ENCODE measurements at regions not wholly inside any gene's neighbourhood (a gene's known extent, or its start where the extent isn't known, plus 50 kb on each side); places are given as distances from the start of the nearest gene placed in this dataset.
"Not testable (repeated sequence)": the region's sequence is repeated elsewhere in the genome, so short reads cannot be mapped to it uniquely, and the experiment has no call there.

DNA sequence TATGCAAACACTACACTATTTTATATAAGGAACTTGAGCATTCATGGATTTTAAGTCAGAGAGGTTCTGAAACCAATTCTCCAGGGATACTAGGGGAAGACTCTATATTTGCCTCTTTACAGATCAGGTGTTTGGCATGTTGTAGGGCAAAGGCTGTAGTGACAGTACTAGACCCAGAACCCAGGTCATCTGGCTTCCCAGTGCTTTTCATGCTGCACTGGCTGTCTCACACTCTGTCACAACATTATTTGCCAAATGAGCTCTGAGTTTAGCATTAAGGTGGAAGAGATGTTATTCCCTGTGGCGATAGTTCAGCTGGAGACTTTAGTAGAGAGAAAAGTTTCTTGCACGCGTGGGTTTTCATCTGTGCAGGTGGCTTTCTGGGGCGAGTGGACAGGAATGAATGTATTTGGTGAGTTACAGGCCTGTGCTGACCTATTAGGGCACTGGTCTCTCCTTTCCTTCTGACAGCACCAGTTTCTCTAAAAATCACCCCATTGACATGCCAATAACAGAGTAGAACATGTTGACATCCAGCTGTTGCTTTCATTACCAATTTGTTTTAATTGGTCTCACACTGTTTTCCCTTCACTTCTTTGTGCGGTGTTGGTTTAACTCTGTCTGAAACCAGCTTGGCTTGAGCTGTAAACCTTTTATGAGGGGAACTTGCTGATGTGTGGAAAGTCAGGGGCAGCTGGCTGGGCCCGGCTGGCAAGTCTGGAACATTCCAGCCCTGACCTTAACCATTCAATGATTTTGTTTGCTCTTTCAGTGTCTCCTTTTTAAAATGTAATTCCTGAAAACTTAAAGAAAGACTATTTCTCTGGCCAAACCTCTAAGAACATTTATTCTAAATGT is 643.0 kb upstream of the FAM98A start:
- TF ChIP-seq, protein P1, sequence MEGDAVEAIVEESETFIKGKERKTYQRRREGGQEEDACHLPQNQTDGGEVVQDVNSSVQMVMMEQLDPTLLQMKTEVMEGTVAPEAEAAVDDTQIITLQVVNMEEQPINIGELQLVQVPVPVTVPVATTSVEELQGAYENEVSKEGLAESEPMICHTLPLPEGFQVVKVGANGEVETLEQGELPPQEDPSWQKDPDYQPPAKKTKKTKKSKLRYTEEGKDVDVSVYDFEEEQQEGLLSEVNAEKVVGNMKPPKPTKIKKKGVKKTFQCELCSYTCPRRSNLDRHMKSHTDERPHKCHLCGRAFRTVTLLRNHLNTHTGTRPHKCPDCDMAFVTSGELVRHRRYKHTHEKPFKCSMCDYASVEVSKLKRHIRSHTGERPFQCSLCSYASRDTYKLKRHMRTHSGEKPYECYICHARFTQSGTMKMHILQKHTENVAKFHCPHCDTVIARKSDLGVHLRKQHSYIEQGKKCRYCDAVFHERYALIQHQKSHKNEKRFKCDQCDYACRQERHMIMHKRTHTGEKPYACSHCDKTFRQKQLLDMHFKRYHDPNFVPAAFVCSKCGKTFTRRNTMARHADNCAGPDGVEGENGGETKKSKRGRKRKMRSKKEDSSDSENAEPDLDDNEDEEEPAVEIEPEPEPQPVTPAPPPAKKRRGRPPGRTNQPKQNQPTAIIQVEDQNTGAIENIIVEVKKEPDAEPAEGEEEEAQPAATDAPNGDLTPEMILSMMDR (IDR thresholded peaks at IDR 0.05; ENCODE audit: extremely low read depth, missing control alignments) = no peak
- no peak for DNase-seq (ENCODE audit: low spot score)

DNA sequence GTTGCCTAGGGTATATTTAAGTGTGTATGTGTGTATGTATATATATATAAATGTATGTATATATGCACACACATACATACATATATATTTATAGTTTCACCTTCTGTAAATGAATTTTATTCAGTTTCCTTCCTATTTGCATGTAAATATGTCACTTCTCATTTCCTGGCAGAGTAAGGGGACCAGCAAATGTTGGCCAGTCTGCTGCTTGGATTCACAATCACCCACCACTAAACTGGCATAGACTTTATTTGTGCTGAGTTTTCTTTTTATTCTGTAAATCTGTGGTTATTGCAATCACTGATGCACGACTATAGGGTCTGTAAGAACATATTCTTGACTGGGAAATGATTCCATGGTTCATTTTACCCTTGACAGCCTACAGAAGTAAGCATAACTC is 640.4 kb upstream of the FAM98A start:
- no peak for DNase-seq (ENCODE audit: low spot score)
- TF ChIP-seq, protein P1 (IDR thresholded peaks at IDR 0.05; ENCODE audit: extremely low read depth, missing control alignments) = no peak

DNA sequence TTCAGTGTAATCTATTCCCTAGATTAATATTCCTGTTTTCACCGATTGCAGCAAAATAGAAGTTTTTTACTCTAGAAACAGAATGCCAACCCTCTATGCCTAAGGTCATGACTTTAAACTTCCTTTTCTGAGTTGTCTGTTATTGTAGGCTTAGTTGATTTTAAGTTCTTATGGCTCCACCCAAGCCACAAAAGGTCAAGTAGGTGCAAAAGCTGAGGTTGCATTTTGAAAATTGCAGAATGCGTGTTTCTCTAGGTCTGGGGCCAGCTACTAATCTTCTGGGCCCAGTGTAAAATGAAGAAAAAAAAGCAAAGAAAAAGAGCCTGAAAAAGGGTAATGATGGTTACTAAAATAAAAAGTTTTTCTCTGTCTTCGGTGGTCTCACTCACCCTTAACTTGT is 635.7 kb upstream of the FAM98A start:
- DNase-seq (ENCODE audit: low spot score) = no peak
- TF ChIP-seq, protein P1 (IDR thresholded peaks at IDR 0.05; ENCODE audit: extremely low read depth, missing control alignments) = no peak

DNA sequence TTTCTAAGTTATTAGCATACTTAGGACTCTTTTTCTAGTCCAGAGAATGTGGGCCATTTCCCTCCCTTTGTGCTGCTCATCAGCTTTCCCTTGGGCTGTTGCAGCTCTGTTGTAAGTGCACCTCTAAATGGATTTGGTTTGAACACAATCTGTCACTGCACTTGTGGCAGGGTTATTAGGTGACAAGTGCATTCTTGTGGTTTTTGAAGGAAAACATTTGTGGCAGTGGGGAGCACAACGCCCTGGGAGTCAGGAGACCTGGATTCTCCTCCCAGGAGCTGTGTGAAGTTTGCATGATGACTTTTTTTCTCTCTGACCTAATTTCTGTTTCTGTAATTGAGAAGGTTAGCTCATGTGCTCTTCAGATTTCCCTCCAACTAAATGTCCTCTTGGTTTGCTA is 630.9 kb upstream of the FAM98A start:
- TF ChIP-seq, protein P1 (IDR thresholded peaks at IDR 0.05; ENCODE audit: extremely low read depth, missing control alignments) = no peak

DNA sequence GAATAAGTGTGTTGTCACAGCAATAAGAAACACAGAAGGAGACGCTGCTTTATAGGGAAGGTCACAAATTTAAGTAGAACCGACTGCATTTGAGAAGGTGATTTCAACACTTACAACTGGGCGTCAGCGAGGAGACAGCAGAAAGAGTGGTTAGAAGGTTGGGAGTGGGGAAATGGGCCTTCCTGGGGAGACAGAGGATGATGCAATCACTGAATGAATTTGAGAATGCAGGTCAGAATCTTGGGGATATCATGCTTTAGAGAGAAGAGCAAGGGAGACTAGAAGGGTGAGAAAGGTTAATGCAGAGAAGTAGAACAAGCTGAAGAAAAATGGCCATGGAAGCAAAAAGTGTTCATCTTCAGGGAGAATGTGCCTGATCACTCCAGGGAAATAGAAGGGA is 616.1 kb upstream of the FAM98A start:
- DNase-seq (ENCODE audit: low spot score) = no peak
- TF ChIP-seq, protein P1 (IDR thresholded peaks at IDR 0.05; ENCODE audit: extremely low read depth, missing control alignments) = no peak

More for the DNA sequence above, 630.9 kb upstream of the FAM98A start:
- DNase-seq (ENCODE audit: low spot score) = no peak

DNA sequence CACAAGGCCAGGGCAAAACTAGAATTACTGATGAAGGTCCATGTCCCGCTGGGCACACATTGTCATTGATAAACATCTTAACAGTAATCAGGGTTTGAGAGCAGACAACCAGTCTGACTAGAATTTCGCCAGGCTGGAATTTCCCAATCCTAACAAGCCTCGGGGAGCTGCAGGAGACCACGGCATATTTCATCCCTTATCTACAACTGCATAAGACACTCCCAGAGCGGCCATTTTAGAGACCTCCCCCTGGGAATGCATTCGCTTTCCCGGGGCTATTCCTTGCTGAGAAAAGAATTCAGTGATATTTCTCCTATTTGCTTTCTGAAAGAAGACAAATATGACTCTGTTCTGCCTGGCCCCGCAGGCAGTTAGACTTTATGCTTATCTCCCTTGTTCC is 611.3 kb upstream of the FAM98A start:
- DNase-seq (ENCODE audit: low spot score) = not testable (repeated sequence)

DNA sequence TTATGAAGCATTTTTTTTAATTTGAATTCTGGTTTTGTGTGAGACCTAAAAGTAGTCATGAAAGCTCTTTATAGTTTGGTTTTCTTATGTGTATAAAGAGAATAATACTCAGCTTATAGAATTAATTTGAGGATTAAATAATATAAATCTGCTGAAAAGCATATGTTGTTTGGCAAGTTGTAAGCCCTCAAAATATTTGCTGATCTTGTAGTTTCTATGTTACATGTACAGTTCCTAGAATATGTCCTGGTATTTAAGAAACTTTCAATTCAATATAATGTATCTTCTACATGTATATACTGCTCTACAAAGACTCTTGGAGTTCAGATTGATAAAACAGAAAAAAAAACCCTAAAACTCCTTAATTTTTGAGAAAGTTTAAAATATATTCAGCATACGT is 605.5 kb upstream of the FAM98A start:
- no peak for DNase-seq (ENCODE audit: low spot score)
- TF ChIP-seq, protein P1 (IDR thresholded peaks at IDR 0.05; ENCODE audit: extremely low read depth, missing control alignments) = no peak

DNA sequence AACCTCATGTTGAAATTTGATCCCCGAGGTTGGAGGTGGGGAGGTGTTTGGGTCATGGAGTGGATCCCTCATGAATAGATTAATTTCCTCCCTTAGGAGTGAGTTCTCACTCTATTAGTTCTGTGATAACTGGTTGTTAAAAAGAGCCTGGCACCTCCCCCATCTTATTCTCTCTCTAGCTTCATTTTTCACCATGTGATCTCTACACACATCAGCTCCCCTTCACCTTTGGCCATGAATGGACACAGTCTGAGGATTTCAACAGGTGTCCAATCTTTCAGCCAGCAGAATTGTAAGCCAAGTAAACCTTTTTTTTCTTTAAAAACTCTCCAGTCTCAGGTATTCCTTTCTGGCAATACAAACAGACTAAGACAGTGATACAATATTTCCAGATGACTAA is 602.0 kb upstream of the FAM98A start:
- TF ChIP-seq, protein P1 (IDR thresholded peaks at IDR 0.05; ENCODE audit: extremely low read depth, missing control alignments) = no peak
- DNase-seq (ENCODE audit: low spot score) = no peak
